ENCODE measurements at regions not wholly inside any gene's neighbourhood (a gene's known extent, or its start where the extent isn't known, plus 50 kb on each side); places are given as distances from the start of the nearest gene placed in this dataset.

DNA sequence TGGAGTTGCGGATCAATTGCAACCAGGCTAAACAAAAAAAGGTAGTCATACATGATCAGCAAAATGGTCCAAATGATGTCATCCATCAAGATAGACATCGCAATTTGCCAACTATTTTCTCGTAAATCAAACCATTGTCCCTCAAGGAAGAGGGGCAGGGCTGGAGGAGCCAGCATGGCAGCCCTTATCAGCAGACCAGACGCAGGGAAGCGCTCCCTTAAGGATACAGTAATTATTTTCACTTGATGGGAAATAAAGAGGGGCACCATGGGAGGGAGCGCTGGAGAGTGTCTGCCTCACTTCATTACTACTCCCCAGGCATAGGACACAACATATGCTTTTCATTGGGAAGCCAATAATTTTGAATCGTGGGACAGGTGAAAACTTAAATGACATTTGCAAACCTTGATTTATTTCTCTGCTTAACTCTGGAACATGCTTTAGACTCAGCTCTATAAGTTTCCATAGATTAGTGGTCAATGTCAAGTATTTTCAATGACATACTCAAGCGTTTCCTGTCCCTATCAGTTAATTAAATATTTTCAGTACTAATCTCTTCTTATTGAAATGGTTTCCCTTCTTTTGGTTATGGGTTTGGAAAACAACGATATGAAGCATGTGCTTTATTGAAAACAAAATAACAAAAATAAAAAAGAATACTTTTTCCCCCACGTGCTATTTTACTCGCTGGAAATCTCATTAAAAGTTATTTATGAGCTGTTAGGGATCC, 202.4 kb upstream of the HABP2 start:
- TF ChIP-seq FOXM1 (IDR thresholded peaks at IDR 0.05; ENCODE audit: borderline replicate concordance) (no peak), CTBP1 (IDR thresholded peaks at IDR 0.05; ENCODE audit: borderline replicate concordance) (no peak), ZNF384 (IDR thresholded peaks at IDR 0.05) (no peak), NFRKB (IDR thresholded peaks at IDR 0.05) (no peak), LEF1 (IDR thresholded peaks at IDR 0.05; ENCODE audit: borderline replicate concordance) (no peak), SUZ12 (IDR thresholded peaks at IDR 0.05) (no peak), FOXK2 (IDR thresholded peaks at IDR 0.05) (no peak), FOXA1 (IDR thresholded peaks at IDR 0.05) (no peak)
- TF ChIP-seq, protein P1, sequence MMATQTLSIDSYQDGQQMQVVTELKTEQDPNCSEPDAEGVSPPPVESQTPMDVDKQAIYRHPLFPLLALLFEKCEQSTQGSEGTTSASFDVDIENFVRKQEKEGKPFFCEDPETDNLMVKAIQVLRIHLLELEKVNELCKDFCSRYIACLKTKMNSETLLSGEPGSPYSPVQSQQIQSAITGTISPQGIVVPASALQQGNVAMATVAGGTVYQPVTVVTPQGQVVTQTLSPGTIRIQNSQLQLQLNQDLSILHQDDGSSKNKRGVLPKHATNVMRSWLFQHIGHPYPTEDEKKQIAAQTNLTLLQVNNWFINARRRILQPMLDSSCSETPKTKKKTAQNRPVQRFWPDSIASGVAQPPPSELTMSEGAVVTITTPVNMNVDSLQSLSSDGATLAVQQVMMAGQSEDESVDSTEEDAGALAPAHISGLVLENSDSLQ (IDR thresholded peaks at IDR 0.05) = peak; percentile 45; the same call in 1 of the 2 replicates

Measured in HEK293T (cell line).